Heart left ventricle (tissue), 13 donors: ENCODE measurements at regions not wholly inside any gene's neighbourhood (a gene's known extent, or its start where the extent isn't known, plus 50 kb on each side); places are given as distances from the start of the nearest gene placed in this dataset.

Experiments used
- CTCF ChIP-seq, 12 donors: fragments of 200-600 bp; sonication (generic) in 4 of 12; IDR thresholded peaks; one replicate each; pipeline versions ENCODE4 v1.5.0 to v1.8.0; 2018 to 2022; ENCODE audit warnings: antibody characterized with exemption in 12 of 12, mild to moderate bottlenecking in 5 of 12
- POLR2A ChIP-seq, 2 donors: fragments of 450-650 bp; IDR thresholded peaks; one replicate each; pipeline ENCODE4 v1.6.1; 2017; ENCODE audit warnings: antibody characterized with exemption in 2 of 2, mild to moderate bottlenecking in 2 of 2, moderate library complexity in 2 of 2
- donor health status: ischemic (EF 13 %, LVEDD 7.1; RV severe dilation, severe dysfunction).
- donor health status: DM: no; HTN: yes; CAD: no.
- donor health status: DM: no; HTN: no; CAD: no.
- donor health status: ischemic (EF 25% LVEDD 6.9; RV normal size, moderate dysfunction).
- donor health status: ischemic (EF 25% LVEDD 5.7; RV mildly dilated, moderate dysfunction).
- donor health status: ischemic (EF 35%, LVEDD 5.7; RV mildly dilated, moderate dysfunction).
- donor health status: nonischemic (EF 11% LVEDD 7.7; RV severe dilation, severe dysfunction).
- donor health status: DM: yes; HTN: yes; CAD: no.
- donor health status: PGD.
- donor health status: ischemic (EF 29% LVEDD 5.4; RV normal size, mild dysfunction).
- donor health status: nonischemic (EF 23%, LVEDD 6.1; RV moderate dilation, normal function).

GRCh38 chr1:191913260-191913977, 244.8 kb upstream of the RGS18 start:
- no peak for TF ChIP-seq CTCF (IDR thresholded peaks at IDR 0.05)
- no peak for TF ChIP-seq POLR2A (IDR thresholded peaks at IDR 0.05)
